Fibroblast of skin of left biceps (primary cell): ENCODE measurements at regions not wholly inside any gene's neighbourhood (a gene's known extent, or its start where the extent isn't known, plus 50 kb on each side); places are given as distances from the start of the nearest gene placed in this dataset.
"Not testable (repeated sequence)": the region's sequence is repeated elsewhere in the genome, so short reads cannot be mapped to it uniquely, and the experiment has no call there.

Experiments
- DNase-seq, 2 experiments: peaks; one replicate each; pipeline ENCODE4 v3.0.0-alpha.2; 2013; ENCODE audit warnings: low read depth in 2 of 2

DNA sequence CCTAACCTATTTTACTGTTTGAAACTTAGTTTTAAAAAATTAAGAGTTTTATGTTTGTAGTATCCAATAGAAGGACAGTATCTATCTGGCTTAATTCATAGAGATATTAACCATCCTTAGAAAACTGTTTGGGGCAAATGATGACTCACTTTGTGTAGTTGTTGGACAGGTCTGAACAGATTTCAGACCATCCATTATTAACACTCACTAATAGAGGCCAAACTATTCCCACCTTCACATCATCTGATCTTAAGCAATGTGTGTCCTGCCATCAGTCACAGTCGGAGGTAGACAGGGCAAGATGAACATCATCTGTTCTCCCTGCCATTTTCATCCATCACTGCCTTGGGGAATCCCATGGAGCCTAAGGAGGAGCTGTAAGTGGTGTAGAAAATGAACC lies 164.6 kb upstream of the DCC start:
- no peak for DNase-seq

DNA sequence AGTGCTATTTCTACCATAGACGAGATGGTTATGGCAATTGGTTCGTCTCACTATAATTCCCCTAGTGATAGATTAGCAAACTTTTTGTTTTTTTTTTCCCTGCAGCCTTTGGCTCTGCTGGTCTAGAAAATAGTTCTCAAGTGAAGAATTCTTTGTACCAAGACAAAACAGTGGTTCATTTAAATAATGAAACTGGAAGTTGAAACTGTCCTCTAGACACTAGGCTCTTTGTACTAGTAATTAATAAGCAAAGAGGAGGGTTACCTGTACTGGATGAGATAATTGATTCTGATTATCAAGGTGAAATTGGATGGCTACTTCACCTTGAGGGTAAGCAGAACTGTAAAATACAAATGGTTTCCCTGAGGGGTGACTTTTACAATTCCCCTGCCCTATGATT lies 156.9 kb upstream of the DCC start:
- DNase-seq: no peak

DNA sequence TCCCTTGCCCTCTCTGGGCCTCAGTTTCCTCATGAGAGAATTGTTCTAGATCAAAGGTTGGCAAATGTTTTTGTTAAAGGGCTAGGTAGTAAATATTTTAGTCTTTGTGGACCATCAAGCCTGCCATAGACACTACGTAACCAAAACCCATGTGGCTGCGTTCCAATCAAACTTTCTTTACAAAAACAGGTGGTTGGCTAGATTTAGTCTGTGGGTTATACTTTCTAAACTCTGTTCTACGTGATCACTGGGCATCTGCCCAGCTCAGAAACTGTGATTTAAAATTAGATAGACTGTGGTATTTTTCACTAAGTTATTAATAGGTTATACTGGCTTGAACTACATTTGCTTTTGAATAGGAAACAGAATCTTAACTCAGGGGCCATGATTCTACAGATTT lies 149.8 kb upstream of the DCC start:
- no peak for DNase-seq

DNA sequence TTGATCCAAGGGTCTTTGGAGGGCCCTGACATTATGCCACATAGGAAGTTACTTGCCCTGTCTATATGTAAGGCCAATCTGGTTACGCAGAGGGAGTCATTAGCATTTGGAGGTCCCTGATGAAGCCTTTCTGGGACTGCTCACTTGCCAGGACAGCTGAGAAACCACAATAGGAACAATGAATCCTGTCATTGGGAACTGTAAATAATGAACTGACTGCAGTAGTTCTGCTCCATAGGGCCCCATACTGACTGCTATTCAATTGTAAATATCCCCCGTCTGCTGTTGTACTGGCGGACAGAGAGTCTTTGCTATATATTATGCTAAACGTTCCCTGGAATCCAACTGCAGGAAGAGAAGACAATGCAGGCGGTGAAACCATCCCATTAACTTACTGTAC lies 149.4 kb upstream of the DCC start:
- DNase-seq: no peak

DNA sequence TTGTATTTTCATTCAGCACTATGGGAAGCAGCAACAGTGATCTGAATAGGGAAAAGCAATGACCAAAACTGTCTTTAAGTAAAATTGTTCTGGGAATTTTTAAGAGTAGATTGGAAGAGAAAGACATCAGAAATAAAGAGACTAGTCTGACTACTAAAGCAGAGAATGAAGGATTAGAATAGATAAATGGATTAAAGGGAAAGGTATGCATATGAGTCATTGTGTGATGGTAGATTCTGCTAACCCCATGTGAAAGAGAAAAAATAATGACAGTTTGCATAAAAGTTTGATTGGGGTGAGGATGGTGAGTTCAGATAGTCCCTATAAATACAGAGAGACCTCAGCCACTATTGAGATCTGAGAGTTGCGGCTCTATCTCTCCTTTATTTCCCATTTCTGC lies 139.6 kb upstream of the DCC start:
- DNase-seq: no peak

DNA sequence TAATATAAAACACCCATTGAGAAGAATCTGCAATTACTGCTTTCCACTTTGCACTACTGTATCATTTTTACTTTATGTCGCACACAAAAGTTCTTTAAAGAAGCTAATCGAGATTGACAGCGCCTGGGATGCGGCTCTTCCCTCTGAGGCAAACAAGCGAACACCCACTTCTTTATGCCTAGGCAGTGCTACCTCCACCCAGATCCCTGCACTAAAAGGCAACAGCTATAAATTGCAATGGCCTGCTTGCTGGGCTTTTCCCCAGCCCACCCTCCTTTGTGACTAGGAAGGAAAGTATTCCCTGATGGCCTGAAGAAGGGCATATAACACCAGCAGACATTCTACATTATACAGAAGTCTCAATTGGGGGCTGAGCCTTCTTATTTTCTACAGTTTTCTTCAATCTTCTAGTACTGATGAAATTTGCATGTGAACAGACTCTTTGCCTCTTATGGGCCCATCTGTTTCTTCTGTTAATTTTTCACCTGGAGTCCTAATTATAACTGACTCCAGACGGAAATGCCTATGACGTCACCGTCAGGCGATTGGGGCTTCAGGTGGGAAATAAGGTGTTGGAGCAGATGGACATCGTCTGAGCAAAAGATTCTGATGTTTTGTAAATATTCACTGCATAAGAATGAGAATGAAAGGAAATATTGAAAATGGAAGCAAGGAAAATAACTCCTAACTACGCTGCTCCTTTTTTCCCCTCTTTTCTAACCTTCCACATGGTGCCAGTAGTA lies 138.9 kb upstream of the DCC start:
- no peak for DNase-seq

DNA sequence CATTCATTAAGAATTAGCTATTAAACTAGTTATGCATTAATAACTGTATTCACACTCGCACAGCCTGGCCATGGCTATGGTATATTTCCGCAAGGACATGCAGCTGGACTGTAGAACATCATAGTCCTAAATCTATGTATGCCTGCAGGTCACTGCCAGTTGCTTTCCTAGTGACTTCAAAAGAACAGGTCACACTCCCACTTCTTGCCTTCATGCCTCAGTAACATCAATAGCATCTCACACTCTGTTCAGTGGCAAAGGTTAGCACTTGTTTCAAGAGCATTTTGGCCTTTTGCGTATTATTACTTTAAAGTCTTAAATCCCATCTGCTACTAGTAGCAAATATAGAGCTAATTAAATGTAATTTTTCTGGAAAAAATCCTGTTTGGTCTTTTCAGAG lies 131.4 kb upstream of the DCC start:
- DNase-seq: no peak

DNA sequence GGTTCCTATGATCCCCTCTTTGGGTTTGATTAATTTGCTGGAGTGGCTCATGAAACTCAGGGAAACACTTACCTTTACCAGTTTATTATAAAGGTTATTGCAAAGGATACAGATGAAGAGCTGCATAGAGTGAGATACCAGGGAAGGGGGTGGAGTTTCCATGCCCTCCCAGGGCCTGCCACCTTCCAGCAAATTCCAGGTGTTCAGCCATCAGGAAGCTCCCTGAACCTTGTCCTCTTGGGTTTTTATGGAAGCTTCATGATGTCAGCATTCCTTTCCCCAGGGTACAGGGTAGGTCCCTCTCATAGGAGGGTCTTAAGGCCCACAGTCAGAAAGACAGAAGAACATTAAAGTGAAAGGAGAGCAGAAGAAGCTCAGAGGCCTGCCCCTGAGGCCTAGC lies 123.9 kb upstream of the DCC start:
- no peak for DNase-seq

DNA sequence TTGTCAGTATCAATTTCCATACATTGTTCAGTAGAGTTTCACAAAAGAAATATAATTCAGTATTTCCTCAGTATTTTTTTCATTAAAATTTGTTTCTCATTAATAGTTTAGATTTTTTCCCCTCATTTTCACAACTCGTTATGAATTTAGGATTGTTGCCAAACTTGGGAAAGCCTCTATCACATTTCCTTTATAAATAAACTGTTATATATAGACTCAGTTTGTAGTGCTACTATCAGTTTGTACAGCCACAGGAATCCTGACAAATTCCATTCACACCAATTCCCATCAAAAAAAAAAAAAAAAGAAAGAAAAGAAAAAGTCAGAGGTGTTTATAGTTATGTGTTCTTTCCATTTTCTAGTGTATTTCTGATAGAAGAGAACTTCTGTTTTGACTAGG lies 123.3 kb upstream of the DCC start:
- DNase-seq: peak; percentile 44 to 66

DNA sequence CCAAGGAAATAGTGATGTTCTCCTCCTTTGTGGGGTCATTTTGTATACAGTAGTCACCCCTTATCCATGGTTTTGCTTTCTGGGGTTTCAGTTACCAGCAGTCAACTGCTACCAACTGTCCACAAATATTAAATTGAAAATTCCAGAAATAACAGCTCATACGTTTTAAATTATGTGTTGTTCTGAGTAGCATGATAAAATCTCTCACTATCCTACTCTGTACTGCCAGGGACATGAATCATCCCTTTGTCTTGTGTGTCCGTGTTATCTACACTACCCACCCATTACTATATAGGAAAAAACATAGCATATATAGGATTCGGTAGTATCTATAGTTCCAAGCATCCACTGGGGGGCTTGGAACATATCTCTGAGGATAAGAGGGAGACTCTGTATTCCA lies 120.9 kb upstream of the DCC start:
- peak; percentile 10 to 26 for DNase-seq

DNA sequence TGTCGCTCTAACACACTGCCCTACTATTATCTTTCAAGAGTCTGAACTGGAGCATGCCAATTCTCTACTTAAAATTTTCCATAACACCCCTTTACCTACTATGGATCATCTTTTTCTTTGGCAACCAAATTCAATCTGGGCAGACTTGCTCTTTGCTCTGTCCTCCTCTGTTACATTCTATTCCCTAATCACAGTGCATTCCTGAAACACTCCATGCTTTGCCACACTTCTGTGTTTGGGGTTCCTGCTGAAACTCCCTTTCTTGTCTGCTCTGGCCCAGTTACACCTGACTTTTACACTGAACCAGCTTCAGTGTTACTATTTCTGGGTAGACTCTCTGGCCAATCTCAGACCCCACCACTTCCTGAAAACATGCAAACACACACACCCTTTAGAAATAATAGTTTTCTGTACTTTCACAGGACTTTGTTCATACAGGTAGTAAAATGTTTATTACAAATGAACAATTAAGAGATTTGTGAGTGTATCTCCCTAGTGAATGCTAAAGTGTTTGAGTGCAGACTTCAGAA lies 119.9 kb upstream of the DCC start:
- DNase-seq: no peak

DNA sequence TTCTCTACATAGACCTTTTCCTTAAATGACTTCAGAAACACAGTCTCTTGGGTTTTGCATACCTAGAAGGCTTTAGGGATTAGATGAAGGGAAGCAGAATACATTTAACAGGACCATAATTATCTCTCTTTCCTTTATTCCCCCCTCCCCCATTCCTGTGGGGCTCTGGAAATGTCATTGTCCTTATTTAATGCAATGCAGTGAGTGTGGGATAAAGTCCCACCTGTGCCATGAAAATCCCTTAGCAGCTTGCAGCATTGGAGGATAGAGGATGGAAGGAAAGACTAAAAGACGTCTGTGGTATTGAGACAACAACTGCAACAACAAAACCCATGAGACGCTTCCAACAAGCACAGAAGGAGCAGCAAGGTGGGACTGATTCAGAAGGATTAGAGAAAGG lies 117.8 kb upstream of the DCC start:
- DNase-seq: no peak

DNA sequence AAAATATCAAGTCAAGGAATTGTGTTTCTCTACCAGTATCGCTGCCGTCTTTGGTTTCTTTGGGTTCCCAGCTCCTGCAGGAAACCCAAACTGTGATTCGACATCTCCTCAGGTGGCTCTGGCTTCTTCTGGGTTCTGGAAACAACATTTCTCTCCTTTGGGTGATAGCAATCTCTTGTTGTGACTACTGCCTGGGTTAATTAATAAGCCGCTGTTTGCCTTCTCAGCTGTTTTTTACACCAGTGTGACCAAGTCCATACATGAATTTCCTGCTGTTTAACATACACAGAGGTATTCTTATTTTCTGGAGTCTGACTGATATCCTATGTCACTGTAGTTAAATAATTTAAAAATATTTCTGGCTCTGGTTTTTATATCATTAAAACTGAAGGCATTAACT lies 112.5 kb upstream of the DCC start:
- DNase-seq: no peak

DNA sequence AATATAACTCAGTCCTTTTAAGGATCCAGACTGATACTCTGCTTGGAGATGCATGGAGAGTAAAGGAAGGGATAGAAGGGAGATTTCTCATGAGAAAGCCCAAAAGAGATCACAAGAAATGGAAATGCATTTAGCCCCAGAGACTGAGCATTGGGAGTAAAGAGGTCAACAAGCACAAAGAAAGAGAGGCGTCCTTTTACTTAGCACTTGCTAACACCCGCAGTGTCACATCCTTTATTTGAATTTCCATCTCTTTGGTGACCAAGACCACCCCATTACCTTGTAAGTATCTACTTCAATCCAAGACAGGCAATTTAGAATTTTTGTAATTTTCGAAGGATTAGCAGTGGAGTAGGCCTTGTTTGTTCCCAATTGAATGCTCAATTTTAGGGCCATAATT lies 111.8 kb upstream of the DCC start:
- no peak for DNase-seq

DNA sequence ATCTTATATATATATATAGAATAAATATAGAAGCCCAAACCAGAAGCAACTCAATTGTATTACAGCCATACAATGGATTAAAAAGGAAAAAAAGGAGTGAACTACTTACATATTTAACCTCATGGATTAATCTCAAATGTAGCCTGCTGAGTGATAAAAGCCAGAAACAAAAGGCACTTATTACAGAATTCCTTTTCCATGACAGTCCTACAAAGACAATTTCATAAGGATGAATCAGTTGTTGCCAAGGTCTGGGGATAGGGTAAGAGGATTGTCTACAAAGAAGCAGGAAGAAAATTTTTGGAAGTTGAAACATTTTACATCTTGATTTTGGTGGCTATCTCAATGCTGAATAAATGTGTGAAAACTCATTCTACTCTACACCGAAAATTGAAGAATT lies 103.9 kb upstream of the DCC start:
- peak; percentile 29 to 50 for DNase-seq

DNA sequence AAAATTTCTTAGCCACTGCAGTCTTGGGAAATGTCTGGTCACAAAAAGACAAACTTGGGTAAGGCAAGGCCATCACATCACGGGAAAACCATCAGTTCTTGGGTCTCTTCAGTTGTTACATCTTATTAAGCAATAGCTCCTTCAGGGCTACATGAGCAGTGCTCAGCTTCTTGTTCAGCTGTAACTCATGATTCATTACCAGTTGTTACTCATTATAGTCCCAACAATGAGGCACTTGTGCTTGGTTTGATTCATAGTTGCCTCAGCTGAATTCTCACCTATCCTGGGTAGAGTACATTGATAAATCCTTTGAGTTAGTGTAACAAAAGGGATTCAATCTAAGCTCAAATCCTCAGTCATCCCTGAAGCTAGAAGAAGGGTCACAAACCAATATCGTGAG lies 102.4 kb upstream of the DCC start:
- DNase-seq: peak; percentile 17 to 20

DNA sequence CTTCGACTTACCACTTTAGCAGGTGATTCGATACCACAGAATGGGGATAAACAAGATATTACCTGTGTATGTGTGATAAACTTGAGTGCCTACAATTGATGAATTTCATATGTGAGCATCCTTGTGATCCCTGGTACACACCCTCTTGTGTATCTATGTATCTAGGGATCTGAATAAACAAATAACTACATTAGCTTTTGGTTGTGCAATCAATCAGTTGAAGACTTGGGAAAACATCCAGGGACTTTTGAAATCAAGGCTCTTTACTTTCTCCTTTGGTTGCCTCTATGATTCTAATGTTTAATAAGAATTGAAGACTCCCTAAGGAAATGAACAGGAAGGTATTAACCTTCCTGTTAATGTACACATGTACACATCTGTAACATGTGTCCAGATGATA lies 97.3 kb upstream of the DCC start:
- DNase-seq: no peak

DNA sequence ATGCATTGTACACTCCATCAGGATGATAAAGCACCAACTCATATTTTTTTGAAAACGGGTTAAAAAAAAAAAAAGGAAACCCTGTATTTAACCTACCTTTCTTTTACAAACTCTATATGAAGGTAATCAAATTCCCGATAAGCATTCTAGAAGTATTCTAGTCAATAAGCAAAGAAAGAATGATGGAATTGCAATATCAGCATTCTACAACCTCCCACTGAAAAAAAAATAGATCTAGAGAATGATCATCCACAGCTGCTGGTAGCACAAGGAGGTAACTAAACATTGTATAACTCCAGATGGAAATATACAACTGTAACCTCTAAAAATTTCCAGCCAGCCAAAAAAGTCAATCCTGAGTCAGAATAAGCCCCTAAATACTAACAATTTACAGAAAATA lies 95.3 kb upstream of the DCC start:
- DNase-seq: no peak

DNA sequence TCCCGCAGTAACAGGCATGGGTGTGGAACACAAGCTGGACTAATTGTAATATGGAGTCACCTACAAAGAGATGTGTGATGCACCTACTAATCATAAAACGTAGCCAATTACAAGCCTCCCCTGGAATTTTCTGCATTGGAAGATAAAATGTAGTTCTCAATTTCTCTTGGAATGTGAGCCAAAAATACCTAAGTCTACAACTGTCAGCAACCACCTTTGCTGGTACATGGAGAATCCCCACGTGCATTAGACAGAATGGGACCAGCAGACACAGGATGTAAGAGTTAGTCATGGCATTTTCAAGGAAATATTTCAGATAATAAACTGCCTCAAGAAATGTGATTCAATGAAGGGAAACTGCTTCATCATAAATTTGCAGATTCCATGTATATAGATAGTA lies 85.6 kb upstream of the DCC start:
- DNase-seq: no peak

DNA sequence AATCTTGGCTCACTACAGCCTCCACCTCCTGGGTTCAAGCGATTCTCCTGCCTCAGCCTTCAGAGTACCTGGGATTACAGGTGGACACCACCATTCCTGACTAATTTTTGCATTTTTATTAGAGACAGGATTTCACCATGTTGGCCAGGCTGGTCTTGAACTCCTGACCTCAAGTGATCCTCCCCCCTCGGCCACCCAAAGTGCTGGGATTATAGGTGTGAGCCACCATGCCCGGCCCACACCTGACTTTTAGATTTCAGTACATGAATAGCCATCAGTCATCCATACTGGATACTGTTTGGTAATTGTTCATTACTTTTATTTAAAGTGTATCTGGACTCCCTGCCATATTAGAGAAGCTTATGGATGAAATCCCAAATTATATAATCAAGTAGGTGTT lies 82.6 kb upstream of the DCC start:
- DNase-seq: not testable (repeated sequence)

DNA sequence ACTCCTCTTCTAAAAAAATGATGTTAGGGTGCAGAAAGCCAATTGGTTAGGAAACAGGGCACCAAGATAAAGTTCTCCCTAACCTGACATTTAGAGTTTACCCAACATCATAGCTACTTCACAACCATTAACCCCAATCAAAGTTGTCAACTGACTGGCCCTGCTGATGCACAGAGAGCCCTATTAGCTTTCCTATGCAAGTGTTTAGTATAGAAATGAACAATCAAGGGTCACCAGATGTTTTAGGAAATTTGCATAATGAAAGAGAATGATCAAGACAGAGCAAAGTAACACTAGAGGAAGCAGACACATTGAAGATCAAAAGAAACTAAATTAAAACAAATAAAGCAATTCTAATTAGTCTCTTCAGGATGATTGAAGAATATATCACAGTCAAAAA lies 64.2 kb upstream of the DCC start:
- no peak for DNase-seq

DNA sequence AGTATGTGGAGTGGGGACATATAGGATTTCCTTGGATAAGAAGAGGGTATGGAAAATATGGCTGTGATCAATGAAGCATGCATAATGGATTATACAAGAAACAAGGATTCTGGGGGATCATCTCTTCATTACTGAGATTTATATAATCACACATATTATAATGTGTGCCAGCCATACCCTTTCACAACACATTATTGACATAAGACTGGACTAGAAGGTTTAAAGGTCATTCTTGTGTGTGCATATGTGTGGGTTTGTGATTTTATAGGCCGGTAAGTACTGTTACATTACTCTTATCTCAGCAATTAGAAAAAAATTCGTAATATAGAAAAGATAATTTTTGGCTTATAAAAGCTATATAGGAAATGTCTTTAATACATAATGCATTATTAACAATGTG lies 62.2 kb upstream of the DCC start:
- DNase-seq: no peak

DNA sequence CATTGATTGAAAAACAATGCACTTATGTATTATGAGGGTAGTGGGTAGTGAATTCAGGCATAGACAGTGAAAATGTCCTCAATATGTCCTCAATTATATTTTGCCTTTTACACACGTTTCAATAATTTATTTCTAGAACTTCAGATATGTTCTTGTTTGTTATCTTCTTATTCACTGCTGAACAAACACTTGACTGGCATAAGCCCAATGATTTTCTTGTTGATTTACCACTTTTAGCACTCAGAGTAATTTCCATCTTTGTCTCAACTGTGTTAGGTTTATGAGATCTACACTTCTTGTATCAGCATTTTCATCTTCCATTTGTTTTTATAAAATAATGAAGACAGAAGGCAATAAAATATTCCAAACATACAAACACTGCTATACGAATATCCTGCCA lies 61.8 kb upstream of the DCC start:
- no peak for DNase-seq

DNA sequence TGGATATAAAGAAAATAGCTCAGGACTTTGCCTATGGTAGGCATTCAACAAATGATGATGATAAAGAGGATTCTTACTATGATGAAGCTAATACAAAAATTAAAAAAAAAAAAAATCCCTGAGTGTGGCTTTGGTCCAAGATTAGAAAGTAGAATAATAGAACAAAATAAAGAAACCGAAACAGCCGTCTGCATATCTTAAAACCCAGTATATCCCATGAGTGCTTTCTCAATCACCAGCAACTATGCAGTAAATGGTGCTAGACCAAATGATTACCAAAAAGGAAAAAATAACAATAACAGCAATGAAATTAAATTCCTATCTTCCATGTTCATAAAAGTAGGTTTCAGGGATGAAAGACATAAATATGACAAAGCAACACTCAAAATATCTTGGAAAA lies 59.3 kb upstream of the DCC start:
- no peak for DNase-seq
